NCI-H1092 (cell line): ENCODE measurements at regions not wholly inside any gene's neighbourhood (a gene's known extent, or its start where the extent isn't known, plus 50 kb on each side); places are given as distances from the start of the nearest gene placed in this dataset.
A peak's percentile ranks its signal among the peaks of the same experiment; 100 is the strongest.
"Not testable (repeated sequence)": the region's sequence is repeated elsewhere in the genome, so short reads cannot be mapped to it uniquely, and the experiment has no call there.

Source experiments
- DNase-seq: peaks from one replicate; lab custom pipeline; 2025; lab: John Stamatoyannopoulos, UW

GRCh38 chr17:65307081-65307960 lies 170.2 kb downstream of the RGS9 start:
- no peak for DNase-seq

- DNase-seq = no peak
These were observed 168.6 kb downstream of the RGS9 start for GRCh38 chr17:65305778-65306177.

- DNase-seq = no peak
These were observed 167.9 kb downstream of the RGS9 start for GRCh38 chr17:65305116-65305515.

- not testable (repeated sequence) for DNase-seq
These were observed 164.7 kb downstream of the RGS9 start for GRCh38 chr17:65301882-65302281.

- DNase-seq = no peak
These were observed 164.0 kb downstream of the RGS9 start for GRCh38 chr17:65301184-65301583.

- DNase-seq = no peak
These were observed 160.7 kb downstream of the RGS9 start for GRCh38 chr17:65297916-65298315.

- no peak for DNase-seq
These were observed 160.2 kb downstream of the RGS9 start for GRCh38 chr17:65297384-65297783.

- DNase-seq = peak; percentile 57
These were observed 157.1 kb downstream of the RGS9 start for GRCh38 chr17:65294181-65294719.

- DNase-seq = no peak
These were observed 156.5 kb downstream of the RGS9 start for GRCh38 chr17:65293584-65294180.

- DNase-seq = no peak
These were observed 155.3 kb downstream of the RGS9 start for GRCh38 chr17:65292430-65292829.

- DNase-seq = not testable (repeated sequence)
These were observed 154.1 kb downstream of the RGS9 start for GRCh38 chr17:65291301-65291700.

GRCh38 chr17:65290616-65291015 lies 153.4 kb downstream of the RGS9 start:
- no peak for DNase-seq

- DNase-seq = no peak
These were observed 152.9 kb downstream of the RGS9 start for GRCh38 chr17:65290056-65290455.

GRCh38 chr17:65287040-65287439 lies 149.9 kb downstream of the RGS9 start:
- no peak for DNase-seq

- no peak for DNase-seq
These were observed 146.5 kb downstream of the RGS9 start for GRCh38 chr17:65283704-65284103.

- no peak for DNase-seq
These were observed 142.3 kb downstream of the RGS9 start for GRCh38 chr17:65279456-65279855.

GRCh38 chr17:65278820-65279184 lies 141.6 kb downstream of the RGS9 start:
- no peak for DNase-seq

GRCh38 chr17:65278050-65278819 lies 141.1 kb downstream of the RGS9 start:
- DNase-seq = peak; percentile 5

- DNase-seq = no peak
These were observed 140.4 kb downstream of the RGS9 start for GRCh38 chr17:65277576-65277975.
